GM12872 (cell line): ENCODE measurements at regions not wholly inside any gene's neighbourhood (a gene's known extent, or its start where the extent isn't known, plus 50 kb on each side); places are given as distances from the start of the nearest gene placed in this dataset.

Source experiments
- CTCF ChIP-seq: IDR thresholded peaks from 3 replicates; pipeline ENCODE4 v1.5.1; 2011; ENCODE audit warnings: low read depth, mild to moderate bottlenecking, low read length, moderate library complexity; ENCODE audit not compliant: insufficient read depth

GRCh38 chr7:25662841-25663800, 434.8 kb upstream of the NPVF start:
- TF ChIP-seq CTCF: no peak

- TF ChIP-seq CTCF: no peak
Measured at GRCh38 chr7:25663877-25664276, 435.6 kb upstream of the NPVF start.

- no peak for TF ChIP-seq CTCF
Measured at GRCh38 chr7:25664593-25664992, 436.3 kb upstream of the NPVF start.

- no peak for TF ChIP-seq CTCF
Measured at GRCh38 chr7:25665374-25665773, 437.1 kb upstream of the NPVF start.

GRCh38 chr7:25665903-25666670, 437.8 kb upstream of the NPVF start:
- TF ChIP-seq CTCF: no peak

- TF ChIP-seq CTCF: no peak
Measured at GRCh38 chr7:25666671-25667060, 438.4 kb upstream of the NPVF start.

GRCh38 chr7:25669281-25669781, 441.0 kb upstream of the NPVF start:
- TF ChIP-seq CTCF: no peak
